ENCODE measurements at regions not wholly inside any gene's neighbourhood (a gene's known extent, or its start where the extent isn't known, plus 50 kb on each side); places are given as distances from the start of the nearest gene placed in this dataset.

DNA sequence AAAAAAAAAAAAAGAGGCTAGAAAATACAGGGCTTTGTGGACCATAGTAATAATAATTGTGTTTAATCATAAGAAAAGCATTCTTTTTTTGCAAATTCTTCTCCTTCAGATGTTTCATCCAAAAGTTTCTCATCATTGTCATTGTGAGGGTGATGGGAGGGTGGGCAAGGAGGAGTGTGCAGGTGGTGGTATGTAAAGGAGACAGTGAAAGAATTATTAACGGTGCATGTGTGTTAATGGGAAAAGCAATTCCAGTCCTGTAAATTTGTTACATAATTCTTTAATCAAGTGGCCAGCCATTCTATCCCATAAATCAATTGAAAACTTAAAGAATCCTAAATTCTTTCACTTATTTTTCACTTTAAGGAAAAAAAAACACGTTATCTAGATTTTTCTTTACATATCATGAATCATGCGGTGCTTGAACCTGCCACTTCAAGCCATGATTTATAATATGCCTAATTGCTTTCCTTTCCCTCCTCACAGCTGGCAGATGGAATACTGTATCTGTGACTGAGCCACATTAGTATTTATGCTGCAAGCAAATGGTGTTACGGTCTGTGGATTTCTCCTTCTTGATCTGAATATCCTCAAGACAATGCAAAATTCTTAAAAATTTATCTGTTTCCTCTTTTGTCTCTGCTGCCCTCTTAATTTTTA is 318.5 kb downstream of the JRKL start:
- no peak overlapping the region for H3K4me3 ChIP-seq (ENCODE audit: low read depth, low read length)
- TF ChIP-seq, protein P1, sequence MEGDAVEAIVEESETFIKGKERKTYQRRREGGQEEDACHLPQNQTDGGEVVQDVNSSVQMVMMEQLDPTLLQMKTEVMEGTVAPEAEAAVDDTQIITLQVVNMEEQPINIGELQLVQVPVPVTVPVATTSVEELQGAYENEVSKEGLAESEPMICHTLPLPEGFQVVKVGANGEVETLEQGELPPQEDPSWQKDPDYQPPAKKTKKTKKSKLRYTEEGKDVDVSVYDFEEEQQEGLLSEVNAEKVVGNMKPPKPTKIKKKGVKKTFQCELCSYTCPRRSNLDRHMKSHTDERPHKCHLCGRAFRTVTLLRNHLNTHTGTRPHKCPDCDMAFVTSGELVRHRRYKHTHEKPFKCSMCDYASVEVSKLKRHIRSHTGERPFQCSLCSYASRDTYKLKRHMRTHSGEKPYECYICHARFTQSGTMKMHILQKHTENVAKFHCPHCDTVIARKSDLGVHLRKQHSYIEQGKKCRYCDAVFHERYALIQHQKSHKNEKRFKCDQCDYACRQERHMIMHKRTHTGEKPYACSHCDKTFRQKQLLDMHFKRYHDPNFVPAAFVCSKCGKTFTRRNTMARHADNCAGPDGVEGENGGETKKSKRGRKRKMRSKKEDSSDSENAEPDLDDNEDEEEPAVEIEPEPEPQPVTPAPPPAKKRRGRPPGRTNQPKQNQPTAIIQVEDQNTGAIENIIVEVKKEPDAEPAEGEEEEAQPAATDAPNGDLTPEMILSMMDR (conservative IDR thresholded peaks at IDR 0.05; ENCODE audit: low read depth, low read length), result no peak
- no peak for DNase-seq (ENCODE audit: low read depth)

DNA sequence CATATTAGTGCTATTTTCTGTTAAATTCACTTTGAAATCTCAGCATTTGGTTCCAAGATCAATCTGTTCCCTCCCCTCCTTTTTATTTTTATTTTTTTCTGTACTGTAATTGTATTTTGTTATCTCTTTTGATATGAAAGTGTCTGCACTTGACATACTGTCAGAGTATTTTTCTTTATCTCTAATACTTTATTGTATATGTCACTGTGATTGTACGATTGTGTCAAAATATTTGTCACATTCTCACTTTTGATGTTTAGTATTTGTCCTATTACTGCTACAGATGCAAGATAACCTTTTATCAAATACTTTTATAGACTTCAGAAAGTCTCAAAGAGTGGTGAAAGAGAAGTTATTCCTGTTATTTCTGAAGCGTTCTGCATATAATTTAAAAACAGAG is 323.5 kb downstream of the JRKL start:
- TF ChIP-seq, protein P1 (conservative IDR thresholded peaks at IDR 0.05; ENCODE audit: low read depth, low read length), result no peak
- DNase-seq (ENCODE audit: low read depth), result no peak
- no peak overlapping the region for H3K4me3 ChIP-seq (ENCODE audit: low read depth, low read length)

DNA sequence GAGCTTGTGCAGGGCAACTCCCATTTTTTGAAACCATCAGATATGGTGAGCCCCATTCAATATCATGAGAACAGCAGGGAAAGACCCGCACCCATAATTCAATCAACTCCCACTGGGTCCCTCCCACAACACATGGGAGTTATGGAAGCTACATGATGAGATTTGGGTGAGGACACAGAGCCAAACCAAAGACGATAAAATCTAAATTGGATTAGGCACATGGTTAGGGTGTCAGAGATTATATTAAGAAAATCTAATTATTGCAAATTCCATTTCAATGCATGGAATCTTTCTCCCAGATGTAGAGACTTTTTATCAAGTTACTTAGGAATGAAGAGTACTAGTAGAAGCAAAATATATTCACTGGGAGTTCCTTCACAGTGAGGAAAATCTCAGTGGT is 324.9 kb downstream of the JRKL start:
- DNase-seq (ENCODE audit: low read depth), result no peak
- TF ChIP-seq, protein P1 (conservative IDR thresholded peaks at IDR 0.05; ENCODE audit: low read depth, low read length), result no peak
- no peak overlapping the region for H3K4me3 ChIP-seq (ENCODE audit: low read depth, low read length)

DNA sequence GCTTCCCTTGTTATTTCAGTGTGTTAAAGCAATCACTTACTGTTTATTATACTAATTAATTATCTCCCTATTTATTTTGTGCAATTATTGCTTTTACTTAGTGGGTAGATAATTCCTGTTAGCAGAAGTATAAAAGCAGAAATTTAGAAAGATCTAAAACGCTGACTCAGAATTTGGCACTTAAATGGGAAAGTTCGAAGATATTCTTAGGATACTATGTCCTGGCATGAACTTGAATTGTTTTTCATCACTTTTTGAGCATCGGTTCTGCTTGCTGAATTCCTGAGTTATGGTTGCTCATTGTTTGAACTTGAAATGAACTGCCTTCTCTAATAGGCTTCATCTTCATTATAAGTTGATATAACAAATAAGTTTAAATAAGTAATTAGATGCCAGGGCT is 325.4 kb downstream of the JRKL start:
- no peak overlapping the region for H3K4me3 ChIP-seq (ENCODE audit: low read depth, low read length)
- TF ChIP-seq, protein P1 (conservative IDR thresholded peaks at IDR 0.05; ENCODE audit: low read depth, low read length), result no peak
- DNase-seq (ENCODE audit: low read depth), result no peak

DNA sequence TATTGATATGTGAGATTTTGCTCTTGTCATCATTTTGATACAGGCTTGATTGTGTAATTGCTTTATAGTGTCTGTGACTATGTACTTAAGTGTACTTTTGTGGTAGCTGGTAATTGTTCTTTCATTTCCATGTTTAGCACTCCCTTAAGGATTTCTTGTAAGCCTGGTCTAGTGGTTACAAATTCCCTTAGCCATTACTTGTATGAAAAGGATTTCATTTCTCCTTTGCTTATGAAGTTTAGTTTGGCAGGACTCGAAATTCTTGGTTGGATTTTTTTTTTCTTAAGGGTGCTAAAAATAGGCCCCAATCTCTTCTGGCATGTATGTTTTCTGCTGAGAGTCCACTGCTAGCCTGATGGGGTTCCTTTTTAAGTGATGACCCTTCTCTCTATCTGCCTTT is 346.8 kb downstream of the JRKL start:
- TF ChIP-seq, protein P1 (conservative IDR thresholded peaks at IDR 0.05; ENCODE audit: low read depth, low read length), result no peak
- peak; percentile 7 for DNase-seq (ENCODE audit: low read depth)
- H3K4me3 ChIP-seq (ENCODE audit: low read depth, low read length), result no peak overlapping the region

DNA sequence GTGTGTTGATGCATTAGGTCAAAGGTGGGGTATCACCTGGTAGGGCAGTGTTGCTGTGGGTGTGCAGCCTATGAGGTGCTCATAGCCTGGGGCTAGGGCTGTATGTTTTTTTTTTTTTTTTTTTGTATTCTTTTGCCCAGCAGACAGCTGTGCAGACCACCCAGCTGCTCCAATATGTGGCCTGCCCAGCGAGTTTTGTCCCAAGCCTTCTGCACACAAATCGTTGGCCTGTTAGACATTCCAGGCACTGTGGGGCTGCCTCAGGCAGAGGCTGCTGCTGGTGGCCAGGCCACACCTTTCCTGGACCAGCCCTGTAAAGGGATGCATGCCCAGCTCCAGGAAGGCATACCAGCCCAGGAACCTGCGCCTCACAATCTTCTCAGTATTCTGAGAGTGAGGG is 348.5 kb downstream of the JRKL start:
- DNase-seq (ENCODE audit: low read depth), result no peak
- TF ChIP-seq, protein P1 (conservative IDR thresholded peaks at IDR 0.05; ENCODE audit: low read depth, low read length), result no peak
- no peak overlapping the region for H3K4me3 ChIP-seq (ENCODE audit: low read depth, low read length)

DNA sequence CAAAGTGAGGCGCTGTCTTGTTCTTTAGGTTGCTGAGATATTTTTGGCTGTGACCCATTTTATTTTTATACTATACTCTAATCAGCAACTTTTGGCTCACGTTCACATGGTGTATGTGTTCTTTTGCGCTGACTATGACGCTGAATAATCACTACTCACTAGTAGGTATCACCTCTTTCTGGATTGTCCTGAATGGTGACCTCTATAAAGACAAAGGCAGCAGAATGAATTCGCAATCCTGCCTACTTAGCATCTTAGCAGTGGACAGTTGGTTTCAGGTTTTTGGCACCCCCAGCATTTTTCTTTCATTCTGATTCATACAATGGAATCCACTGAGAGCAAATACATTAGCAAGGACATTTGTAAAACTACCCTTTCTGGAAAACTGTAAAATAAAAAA is 351.3 kb downstream of the JRKL start:
- TF ChIP-seq, protein P1 (conservative IDR thresholded peaks at IDR 0.05; ENCODE audit: low read depth, low read length), result no peak
- peak; percentile 14 for DNase-seq (ENCODE audit: low read depth)
- H3K4me3 ChIP-seq (ENCODE audit: low read depth, low read length), result no peak overlapping the region
